SK-N-MC (cell line): ENCODE measurements at regions not wholly inside any gene's neighbourhood (a gene's known extent, or its start where the extent isn't known, plus 50 kb on each side); places are given as distances from the start of the nearest gene placed in this dataset.

Experiments
- DNase-seq: peaks from one replicate; pipeline ENCODE4 v3.0.0-alpha.2; 2011; ENCODE audit warnings: low read depth, low spot score
- H3K27ac ChIP-seq: fragments of 200-600 bp; sonication (generic); 2 replicates; pipeline ENCODE4 v1.5.1; 2016; ENCODE audit warnings: mixed run types
- H3K36me3 ChIP-seq: fragments of 200-600 bp; sonication (generic); 2 replicates; pipeline ENCODE4 v1.6.1; 2017; ENCODE audit warnings: antibody characterized with exemption, low read length, mixed read lengths; ENCODE audit not compliant: insufficient read depth
- H3K4me3 ChIP-seq: fragments of 200-600 bp; sonication (generic); 2 replicates; pipeline ENCODE4 v1.5.1; 2016
- H3K9ac ChIP-seq: fragments of 200-600 bp; sonication (generic); 2 replicates; pipeline ENCODE4 v1.8.0; 2017; ENCODE audit warnings: mixed run types, mixed read lengths; ENCODE audit not compliant: insufficient read length
- H3K9me3 ChIP-seq: fragments of 200-600 bp; sonication (generic); 2 replicates; pipeline ENCODE4 v1.6.1; 2017; ENCODE audit warnings: low read depth, mild to moderate bottlenecking, antibody characterized with exemption, low read length, moderate library complexity, mixed read lengths
- EZH2 ChIP-seq: fragments of 200-600 bp; sonication (generic); IDR thresholded peaks from one replicate; pipeline ENCODE4 v1.6.1; 2017; ENCODE audit warnings: antibody characterized with exemption
- FOXP2 ChIP-seq: optimal IDR thresholded peaks from 2 replicates; pipeline ENCODE3; 2011; ENCODE audit warnings: mild to moderate bottlenecking, moderate library complexity; ENCODE audit not compliant: insufficient read depth; ENCODE audit errors: extremely low read length, control extremely low read depth
- POLR2AphosphoS5 ChIP-seq: IDR thresholded peaks from 2 replicates; pipeline ENCODE4 v1.6.1; 2012; ENCODE audit warnings: mild to moderate bottlenecking, low read depth, low read length, borderline replicate concordance

GRCh38 chr12:118840878-118841277 lies 140.5 kb upstream of the SRRM4 start:
- H3K9me3 ChIP-seq = no peaks in the 10 kb centered on the region
- no peaks in the 10 kb centered on the region for H3K36me3 ChIP-seq
- H3K9ac ChIP-seq = no peak overlapping the region
- DNase-seq = no peak
- no peak overlapping the region for H3K27ac ChIP-seq
- H3K4me3 ChIP-seq = no peak overlapping the region
- no peak for TF ChIP-seq POLR2AphosphoS5
- no peak for TF ChIP-seq EZH2
- TF ChIP-seq FOXP2 = no peak

DNA sequence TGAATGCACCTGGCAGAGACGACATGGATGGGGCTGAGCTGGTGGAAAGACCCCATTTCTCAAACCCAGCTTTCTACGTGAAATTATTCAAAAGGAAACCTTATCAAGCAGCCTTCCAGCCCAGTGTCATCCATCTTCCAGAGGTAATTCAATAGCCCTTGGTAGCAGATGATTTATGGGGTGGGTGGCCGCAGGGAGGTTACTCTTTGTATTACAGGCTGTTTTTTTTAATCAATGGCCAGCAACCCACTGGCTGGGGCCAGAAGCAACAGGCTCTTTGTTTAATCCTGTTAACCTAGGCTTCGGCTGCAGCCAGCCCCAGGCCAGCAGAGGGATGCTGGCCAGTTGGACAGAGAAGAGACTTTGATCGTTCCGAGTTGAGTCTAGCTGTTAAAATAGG lies 139.8 kb upstream of the SRRM4 start:
- Histone ChIP-seq H3K27ac (no peak overlapping the region), H3K36me3 (no peaks in the 10 kb centered on the region), H3K4me3 (no peak overlapping the region), H3K9me3 (no peaks in the 10 kb centered on the region), H3K9ac (no peak overlapping the region)
- TF ChIP-seq EZH2 (no peak), FOXP2 (no peak)
- no peak for DNase-seq

- TF ChIP-seq EZH2 (no peak), FOXP2 (no peak), POLR2AphosphoS5 (no peak)
These were observed 138.5 kb upstream of the SRRM4 start for GRCh38 chr12:118842866-118843265.

DNA sequence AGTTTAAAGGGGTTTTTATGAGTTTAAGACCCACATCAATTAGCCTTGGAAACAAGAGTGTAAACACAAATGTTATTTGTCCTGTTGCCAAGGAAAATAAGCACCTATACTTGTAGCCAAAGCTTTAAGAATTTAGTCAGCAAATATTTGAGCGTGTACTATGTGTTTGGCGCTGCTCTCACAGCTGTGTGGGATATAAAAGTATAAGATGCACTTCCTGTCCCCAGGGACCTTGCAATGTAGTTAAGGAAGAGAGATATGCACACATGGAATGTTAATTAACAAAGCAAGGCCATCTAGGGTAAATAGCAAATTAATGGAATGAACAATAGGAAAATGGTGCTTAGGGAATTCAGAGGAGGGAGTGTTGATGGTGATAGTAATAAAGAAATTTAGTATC lies 134.9 kb upstream of the SRRM4 start:
- Histone ChIP-seq H3K9me3 (no peaks in the 10 kb centered on the region), H3K27ac (no peak overlapping the region), H3K36me3 (no peaks in the 10 kb centered on the region), H3K9ac (no peak overlapping the region), H3K4me3 (no peak overlapping the region)
- TF ChIP-seq POLR2AphosphoS5 (no peak), EZH2 (no peak), FOXP2 (no peak)
- DNase-seq = no peak

More at GRCh38 chr12:118842866-118843265, 138.5 kb upstream of the SRRM4 start:
- Histone ChIP-seq H3K9ac (no peak overlapping the region), H3K4me3 (no peak overlapping the region), H3K9me3 (no peaks in the 10 kb centered on the region), H3K36me3 (no peaks in the 10 kb centered on the region), H3K27ac (no peak overlapping the region)
- no peak for DNase-seq

DNA sequence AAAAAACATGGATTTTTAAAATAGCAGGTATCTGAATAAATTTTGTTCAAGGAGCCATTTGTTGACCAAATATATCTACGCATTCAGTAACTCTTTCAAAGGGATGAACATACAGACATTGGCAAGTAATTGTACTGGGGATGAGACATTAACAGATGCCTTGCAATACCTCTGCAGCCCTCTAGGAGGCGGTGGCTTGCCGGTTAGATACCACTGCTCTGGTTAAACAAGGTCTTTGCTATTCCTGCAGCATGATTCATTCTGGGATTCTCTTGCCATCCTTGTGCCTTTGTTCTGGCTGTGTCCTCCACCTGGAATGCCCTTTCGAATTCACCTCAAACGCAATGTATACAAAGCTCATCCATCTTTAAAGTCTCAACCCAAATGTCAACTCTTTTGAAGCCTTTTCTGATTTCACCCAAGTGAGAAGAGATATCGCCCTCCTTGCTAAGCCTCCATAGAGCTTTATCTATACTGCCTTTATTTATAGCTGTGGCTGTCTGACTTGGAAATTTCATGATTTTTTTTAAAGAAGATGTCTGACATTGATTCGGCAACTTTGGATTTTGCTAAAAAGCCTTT lies 131.0 kb upstream of the SRRM4 start:
- Histone ChIP-seq H3K9me3 (no peaks in the 10 kb centered on the region), H3K9ac (no peak overlapping the region), H3K4me3 (no peak overlapping the region), H3K36me3 (no peaks in the 10 kb centered on the region), H3K27ac (no peak overlapping the region)
- TF ChIP-seq FOXP2 (no peak), POLR2AphosphoS5 (no peak), EZH2 (no peak)
- DNase-seq = peak; percentile 10

DNA sequence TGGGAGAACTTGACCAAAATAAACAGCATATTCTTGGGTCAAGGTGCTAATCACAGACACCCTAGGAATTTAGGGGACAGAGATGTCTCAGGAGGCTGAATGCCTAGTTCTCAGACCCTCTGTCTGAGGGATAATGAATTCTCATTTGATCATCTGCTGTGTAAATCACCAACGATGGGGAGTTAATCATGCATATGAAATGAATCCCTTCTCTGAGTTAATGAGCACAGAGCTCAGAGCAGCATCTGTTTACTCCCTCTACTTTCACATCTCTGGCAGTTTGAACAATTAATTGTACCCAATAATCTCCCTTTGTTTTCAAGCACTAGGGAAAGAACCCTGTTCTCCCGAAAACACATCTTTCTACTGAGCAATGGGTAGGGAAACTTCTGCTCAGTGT lies 129.4 kb upstream of the SRRM4 start:
- no peak overlapping the region for H3K4me3 ChIP-seq
- H3K9ac ChIP-seq = no peak overlapping the region
- H3K27ac ChIP-seq = no peak overlapping the region
- no peaks in the 10 kb centered on the region for H3K9me3 ChIP-seq
- no peaks in the 10 kb centered on the region for H3K36me3 ChIP-seq
- TF ChIP-seq POLR2AphosphoS5 (no peak), EZH2 (no peak), FOXP2 (no peak)
- DNase-seq = no peak

DNA sequence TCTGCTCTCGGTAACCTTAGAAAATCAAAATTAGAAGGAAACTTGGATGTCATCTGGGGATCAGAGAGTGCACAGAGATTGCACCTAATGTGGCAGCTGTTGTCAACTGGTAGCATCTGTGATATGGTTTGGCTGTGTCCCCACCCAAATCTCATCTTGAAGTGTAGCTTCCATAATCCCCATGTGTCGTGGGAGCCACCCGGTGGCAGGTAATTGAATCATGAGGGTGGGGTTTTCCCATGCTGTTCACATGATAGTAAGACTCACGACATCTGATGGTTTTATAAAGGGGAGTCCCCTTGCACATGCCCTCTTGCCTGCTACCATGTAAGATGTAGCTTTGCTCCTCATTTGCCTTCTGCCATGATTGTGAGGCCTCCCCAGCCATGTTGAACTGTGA lies 127.7 kb upstream of the SRRM4 start:
- DNase-seq = no peak
- H3K27ac ChIP-seq = no peak overlapping the region

DNA sequence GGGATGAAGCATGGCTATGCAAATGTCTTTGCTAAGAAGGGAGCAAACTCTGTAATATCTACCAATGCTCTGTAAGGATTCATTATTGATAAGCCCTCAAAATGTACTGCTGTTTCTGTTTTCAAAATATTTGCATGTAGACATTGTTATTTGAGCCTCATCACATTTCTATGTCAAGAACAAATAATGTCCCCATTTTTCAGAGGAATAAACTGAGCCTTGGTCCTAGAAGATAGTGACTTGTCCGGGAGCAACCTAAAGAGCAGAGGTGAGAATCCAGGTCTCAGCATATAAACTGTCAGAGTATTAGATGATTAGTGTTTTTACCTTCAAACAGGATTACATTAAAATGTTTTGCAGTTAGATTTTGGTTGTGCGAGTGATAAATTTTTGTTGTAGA lies 125.5 kb upstream of the SRRM4 start:
- no peaks in the 10 kb centered on the region for H3K36me3 ChIP-seq
- H3K27ac ChIP-seq = no peak overlapping the region
- H3K4me3 ChIP-seq = no peak overlapping the region
- TF ChIP-seq EZH2 (no peak), FOXP2 (no peak), POLR2AphosphoS5 (no peak)
- H3K9ac ChIP-seq = no peak overlapping the region
- no peaks in the 10 kb centered on the region for H3K9me3 ChIP-seq
- no peak for DNase-seq

More for the DNA sequence above, 127.7 kb upstream of the SRRM4 start:
- Histone ChIP-seq H3K4me3 (no peak overlapping the region), H3K9ac (no peak overlapping the region), H3K9me3 (no peaks in the 10 kb centered on the region), H3K36me3 (no peaks in the 10 kb centered on the region)
- TF ChIP-seq EZH2 (no peak), POLR2AphosphoS5 (no peak), FOXP2 (no peak)

- Histone ChIP-seq H3K27ac (no peak overlapping the region), H3K9ac (no peak overlapping the region), H3K9me3 (no peaks in the 10 kb centered on the region), H3K36me3 (no peaks in the 10 kb centered on the region), H3K4me3 (no peak overlapping the region)
- DNase-seq = no peak
- TF ChIP-seq EZH2 = no peak
- no peak for TF ChIP-seq FOXP2
- TF ChIP-seq POLR2AphosphoS5 = no peak
These were observed 115.0 kb upstream of the SRRM4 start for GRCh38 chr12:118866346-118866745.

DNA sequence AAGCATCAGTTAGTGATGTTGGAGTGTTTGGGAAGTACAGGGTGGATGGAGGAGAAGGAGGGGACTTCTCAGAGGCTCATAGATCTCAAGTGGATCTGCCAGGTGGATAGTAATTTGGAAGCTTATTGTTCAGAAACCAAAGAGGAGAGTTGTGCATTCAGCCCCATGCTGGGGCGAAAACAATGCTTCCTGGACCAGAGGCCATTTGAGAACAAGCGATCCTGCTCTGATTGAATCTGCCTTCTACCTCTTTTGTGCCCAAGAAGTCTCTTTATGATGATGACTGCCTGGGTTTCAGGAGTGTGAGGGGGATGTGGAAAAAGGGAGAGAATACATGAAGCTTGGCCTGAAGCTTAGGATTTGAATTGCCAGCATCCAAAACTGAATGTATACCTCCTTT lies 110.8 kb upstream of the SRRM4 start:
- TF ChIP-seq EZH2 = no peak
- no peak for TF ChIP-seq POLR2AphosphoS5
- TF ChIP-seq FOXP2 = no peak
- no peaks in the 10 kb centered on the region for H3K9me3 ChIP-seq
- H3K4me3 ChIP-seq = no peak overlapping the region
- no peak overlapping the region for H3K9ac ChIP-seq
- H3K27ac ChIP-seq = no peak overlapping the region
- no peaks in the 10 kb centered on the region for H3K36me3 ChIP-seq
- no peak for DNase-seq
